Upper lobe of left lung (tissue), 6 donors: ENCODE measurements at regions not wholly inside any gene's neighbourhood (a gene's known extent, or its start where the extent isn't known, plus 50 kb on each side); places are given as distances from the start of the nearest gene placed in this dataset.
A peak's percentile ranks its signal among the peaks of the same experiment; 100 is the strongest.

ENCODE experiments used
- ATAC-seq, 2 donors: fragments of 200-7000 bp; cut with Tn5 transposase; one replicate each; pipeline ENCODE4 v1.9.1; 2022; ENCODE audit warnings: mild to moderate bottlenecking in 2 of 2, moderate library complexity in 2 of 2; ENCODE audit not compliant: low FRiP score in 2 of 2
- DNase-seq, 2 donors: peaks; one replicate each; pipeline ENCODE4 v3.0.0-alpha.2; 2019 to 2020
- H3K27ac ChIP-seq, 4 donors: fragments of 200-600 bp; sonication (generic); one replicate each; pipeline ENCODE4 v1.5.1; 2016 to 2019
- H3K27me3 ChIP-seq, 4 donors: fragments of 200-600 bp; sonication (generic); one replicate each; pipeline ENCODE4 v1.5.1; 2017 to 2019
- H3K36me3 ChIP-seq, 4 donors: fragments of 200-600 bp; sonication (generic); one replicate each; pipeline ENCODE4 v1.5.1; 2016 to 2019
- H3K4me1 ChIP-seq, 4 donors: fragments of 200-600 bp; sonication (generic); one replicate each; pipeline ENCODE4 v1.5.1; 2018 to 2019
- H3K4me3 ChIP-seq, 4 donors: fragments of 200-600 bp; sonication (generic); one replicate each; pipeline ENCODE4 v1.5.1; 2017 to 2019; ENCODE audit warnings: mild to moderate bottlenecking in 2 of 4, moderate library complexity in 1 of 4
- H3K9me3 ChIP-seq, 4 donors: fragments of 200-600 bp; sonication (generic); one replicate each; pipeline ENCODE4 v1.5.1; 2018 to 2019
- EP300 ChIP-seq, 4 donors: sonication (generic); formaldehyde crosslinking; IDR thresholded peaks; one replicate each; pipeline ENCODE4 v1.5.1; 2017; ENCODE audit warnings: antibody characterized with exemption in 4 of 4, control low read depth in 2 of 4
- POLR2A ChIP-seq, 4 donors: fragments of 450-650 bp; IDR thresholded peaks; one replicate each; pipeline ENCODE4 v1.5.1; 2016 to 2017; ENCODE audit warnings: antibody characterized with exemption in 4 of 4, mild to moderate bottlenecking in 2 of 4
- POLR2AphosphoS5 ChIP-seq, 2 donors: sonication (generic); formaldehyde crosslinking; IDR thresholded peaks; one replicate each; pipeline ENCODE4 v1.5.1; 2017; ENCODE audit warnings: antibody characterized with exemption in 2 of 2
- WGBS, 2 donors: methylation state at CpG; one replicate each; pipeline ENCODE4 v1.1.5; 2017 to 2018; 5-methylcytosine and 5-hydroxymethylcytosine counted together
- TF ChIP-seq, protein P1 (sequence below), 6 experiments: fragments of 450-650 bp in 4 of 6; fragments of 200-600 bp in 2 of 6; sonication (generic) in 2 of 6; IDR thresholded peaks; one replicate each; pipeline ENCODE4 v1.5.1; 2016 to 2019; ENCODE audit warnings: antibody characterized with exemption in 6 of 6
- donor health status: DM: no; HTN: no; CAD: no; lungs with moderate emphysema.
- donor health status: DM: no; HTN: yes; CAD: no; lungs with severe emphysema.

DNA sequence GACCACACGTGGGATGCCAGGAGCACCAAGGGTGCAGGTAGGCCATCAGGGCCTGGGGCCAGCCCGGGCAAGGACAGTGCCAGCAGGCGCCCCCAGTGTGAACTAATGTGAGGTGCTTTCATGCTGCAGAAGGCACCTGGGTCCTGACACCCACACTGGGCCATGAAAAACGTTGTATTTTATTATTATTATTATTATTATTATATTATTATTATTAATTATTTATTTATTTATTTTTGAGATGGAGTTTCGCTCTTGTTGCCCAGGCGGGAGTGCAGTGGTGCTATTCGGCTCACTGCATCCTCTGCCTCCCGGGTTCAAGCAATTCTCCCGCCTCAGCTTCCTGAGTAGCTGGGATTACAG, 1267.3 kb downstream of the BRD1 start:
- no peaks in the 10 kb centered on the region for H3K27me3 ChIP-seq
- H3K36me3 ChIP-seq = no peaks in the 10 kb centered on the region
- 86 to 93% methylated on average over 8 to 9 of the region's 9 CpGs for WGBS, 2 donors
- no peaks in the 10 kb centered on the region for H3K4me1 ChIP-seq
- DNase-seq = no peak
- no peak overlapping the region for H3K4me3 ChIP-seq
- H3K27ac ChIP-seq = no peak overlapping the region
- H3K9me3 ChIP-seq = no peaks in the 10 kb centered on the region
- no peak for ATAC-seq
- TF ChIP-seq, protein P1, sequence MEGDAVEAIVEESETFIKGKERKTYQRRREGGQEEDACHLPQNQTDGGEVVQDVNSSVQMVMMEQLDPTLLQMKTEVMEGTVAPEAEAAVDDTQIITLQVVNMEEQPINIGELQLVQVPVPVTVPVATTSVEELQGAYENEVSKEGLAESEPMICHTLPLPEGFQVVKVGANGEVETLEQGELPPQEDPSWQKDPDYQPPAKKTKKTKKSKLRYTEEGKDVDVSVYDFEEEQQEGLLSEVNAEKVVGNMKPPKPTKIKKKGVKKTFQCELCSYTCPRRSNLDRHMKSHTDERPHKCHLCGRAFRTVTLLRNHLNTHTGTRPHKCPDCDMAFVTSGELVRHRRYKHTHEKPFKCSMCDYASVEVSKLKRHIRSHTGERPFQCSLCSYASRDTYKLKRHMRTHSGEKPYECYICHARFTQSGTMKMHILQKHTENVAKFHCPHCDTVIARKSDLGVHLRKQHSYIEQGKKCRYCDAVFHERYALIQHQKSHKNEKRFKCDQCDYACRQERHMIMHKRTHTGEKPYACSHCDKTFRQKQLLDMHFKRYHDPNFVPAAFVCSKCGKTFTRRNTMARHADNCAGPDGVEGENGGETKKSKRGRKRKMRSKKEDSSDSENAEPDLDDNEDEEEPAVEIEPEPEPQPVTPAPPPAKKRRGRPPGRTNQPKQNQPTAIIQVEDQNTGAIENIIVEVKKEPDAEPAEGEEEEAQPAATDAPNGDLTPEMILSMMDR (IDR thresholded peaks at IDR 0.05) = no peak
- no peak for TF ChIP-seq POLR2AphosphoS5 (IDR thresholded peaks at IDR 0.05)

DNA sequence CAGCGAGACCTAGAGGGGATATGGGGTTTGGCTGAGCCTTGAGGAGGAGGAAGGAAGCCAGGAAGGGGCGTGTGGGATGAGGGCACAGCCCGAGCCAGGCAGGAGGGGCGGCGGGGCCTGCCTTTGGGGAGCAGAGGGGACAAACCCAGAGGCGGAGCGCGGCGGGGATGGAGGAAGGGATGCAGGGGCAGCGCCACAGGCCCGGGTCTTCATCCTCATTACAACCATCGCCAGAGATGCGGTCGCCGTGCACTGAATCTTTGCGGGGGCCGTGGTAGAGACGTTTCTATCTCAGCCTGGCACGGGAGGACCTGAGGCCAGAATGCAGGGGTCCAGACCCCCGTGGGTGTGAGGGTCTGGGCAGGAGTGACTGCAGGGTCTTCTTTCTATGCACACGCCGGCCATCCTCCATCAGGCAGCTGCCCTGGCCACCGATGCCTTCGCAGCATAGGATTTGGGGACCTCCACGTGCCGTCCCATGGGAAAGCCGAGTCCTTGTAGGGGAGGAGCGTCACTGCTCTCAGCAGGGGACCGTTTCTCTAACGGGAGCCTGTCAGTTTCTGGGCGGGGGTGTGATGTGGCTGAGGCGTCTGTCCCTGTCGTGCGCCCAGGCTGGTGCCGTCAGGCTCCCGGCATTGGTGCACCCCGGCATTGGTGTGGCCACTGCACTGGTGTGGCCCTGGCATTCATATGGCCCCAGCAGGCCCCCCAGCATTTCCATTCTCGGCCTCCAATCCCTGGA, 1267.9 kb downstream of the BRD1 start:
- DNase-seq = peak in 1 of 2 donors; percentile 66
- WGBS, 2 donors = 74 to 82% methylated on average over 20 to 33 of the region's 38 CpGs

DNA sequence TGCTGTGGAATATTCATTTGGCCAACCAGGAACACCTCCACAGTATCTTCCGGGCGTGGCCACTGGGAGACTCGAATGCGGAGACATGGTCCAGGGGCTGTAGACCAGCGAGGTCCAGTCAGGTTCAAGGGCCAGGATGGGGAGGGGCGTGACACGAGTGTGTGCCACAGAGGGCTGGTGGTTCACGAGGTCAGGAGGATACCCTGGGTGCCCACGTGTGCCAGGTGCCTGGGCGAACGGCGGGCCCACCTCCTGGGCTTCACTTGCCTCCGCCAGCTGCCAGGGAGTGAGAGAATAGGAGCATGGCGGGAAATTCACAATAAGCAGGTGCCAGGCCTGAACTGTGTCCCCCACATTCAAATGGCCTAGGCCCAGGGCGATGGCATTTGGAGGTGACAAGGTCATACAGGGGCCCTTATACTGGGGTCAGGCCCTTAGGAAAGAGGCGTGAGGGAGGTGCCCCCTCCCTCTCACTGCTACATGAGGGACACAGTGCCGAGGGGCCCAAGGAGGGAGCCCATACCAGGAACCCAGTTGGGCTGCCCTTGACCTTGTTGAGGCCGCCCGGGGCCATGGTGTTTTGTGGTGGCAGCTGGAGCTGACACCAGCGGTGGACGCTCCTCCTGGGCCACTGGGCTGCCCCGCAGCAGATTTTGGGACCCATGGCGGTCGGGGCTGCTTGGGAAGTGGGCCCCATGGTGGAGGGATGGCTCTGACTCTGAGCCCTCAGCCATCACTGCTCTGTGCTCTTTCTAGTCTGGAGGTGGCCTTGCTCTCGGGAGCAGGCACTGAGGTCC, 1268.9 kb downstream of the BRD1 start:
- H3K27me3 ChIP-seq = no peaks in the 10 kb centered on the region
- H3K4me1 ChIP-seq = no peaks in the 10 kb centered on the region
- no peak for ATAC-seq
- H3K36me3 ChIP-seq = no peaks in the 10 kb centered on the region
- WGBS, 2 donors = 94 to 95% methylated on average over 10 to 25 of the region's 25 CpGs
- TF ChIP-seq, protein P1 (IDR thresholded peaks at IDR 0.05) = no peak
- no peak for TF ChIP-seq EP300 (IDR thresholded peaks at IDR 0.05)
- TF ChIP-seq POLR2AphosphoS5 (IDR thresholded peaks at IDR 0.05) = no peak
- TF ChIP-seq POLR2A (IDR thresholded peaks at IDR 0.05) = no peak
- DNase-seq = peak in 1 of 2 donors; percentile 67
- no peaks in the 10 kb centered on the region for H3K9me3 ChIP-seq
- H3K4me3 ChIP-seq = no peak overlapping the region
- no peak overlapping the region for H3K27ac ChIP-seq

More for the DNA sequence above, 1267.9 kb downstream of the BRD1 start:
- Histone ChIP-seq H3K27ac (no peak overlapping the region), H3K9me3 (no peaks in the 10 kb centered on the region), H3K4me3 (no peak overlapping the region), H3K4me1 (no peaks in the 10 kb centered on the region), H3K27me3 (no peaks in the 10 kb centered on the region), H3K36me3 (no peaks in the 10 kb centered on the region)
- TF ChIP-seq, protein P1 (IDR thresholded peaks at IDR 0.05) = no peak
- TF ChIP-seq POLR2AphosphoS5 (IDR thresholded peaks at IDR 0.05) (no peak), EP300 (IDR thresholded peaks at IDR 0.05) (no peak), POLR2A (IDR thresholded peaks at IDR 0.05) (no peak)
- no peak for ATAC-seq

DNA sequence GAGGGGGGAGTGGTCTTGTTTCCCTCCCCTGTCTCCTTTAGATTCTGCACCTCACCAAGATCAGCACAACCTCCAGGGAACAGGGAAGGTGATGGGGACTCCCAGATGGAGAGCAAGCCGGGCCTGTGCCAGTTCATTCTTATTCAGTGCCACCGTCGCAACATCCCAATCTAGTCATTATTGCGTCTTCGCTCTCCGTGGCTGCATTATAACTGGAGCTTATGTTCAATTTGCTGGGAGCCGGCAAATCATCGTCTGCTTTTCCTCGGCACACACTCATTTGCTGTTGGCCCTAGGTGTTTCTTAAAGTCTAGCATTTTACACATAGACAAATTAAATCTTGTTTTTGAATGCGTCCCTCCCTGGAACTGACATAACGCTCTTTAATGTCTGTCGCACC, 1269.7 kb downstream of the BRD1 start:
- DNase-seq (no peak), ATAC-seq (no peak)
- H3K4me3 ChIP-seq = no peak overlapping the region
- H3K36me3 ChIP-seq = no peaks in the 10 kb centered on the region
- 96 to 99% methylated on average over 12 of the region's 12 CpGs for WGBS, 2 donors
- H3K27me3 ChIP-seq = no peaks in the 10 kb centered on the region
- no peak for TF ChIP-seq POLR2AphosphoS5 (IDR thresholded peaks at IDR 0.05)
- TF ChIP-seq, protein P1 (IDR thresholded peaks at IDR 0.05) = no peak
- H3K27ac ChIP-seq = no peak overlapping the region
- H3K4me1 ChIP-seq = no peaks in the 10 kb centered on the region
- H3K9me3 ChIP-seq = no peaks in the 10 kb centered on the region
